GM10248 (cell line): ENCODE measurements at regions not wholly inside any gene's neighbourhood (a gene's known extent, or its start where the extent isn't known, plus 50 kb on each side); places are given as distances from the start of the nearest gene placed in this dataset.

Experiments used
- CTCF ChIA-PET: fragments of 300-600 bp; sonication (Branson Sonifier 250); formaldehyde crosslinking; extraction: SDS; loops from one replicate; lab custom pipeline; 2021; ENCODE audit warnings: antibody characterized with exemption; lab: Yijun Ruan, JAX
- POLR2A ChIA-PET: fragments of 350-650 bp; sonication (Branson Sonifier 250); formaldehyde crosslinking; extraction: SDS; loops from one replicate; lab custom pipeline; 2020; ENCODE audit warnings: antibody characterized with exemption; lab: Yijun Ruan, JAX
- DNase-seq: peaks from one replicate; pipeline ENCODE4 v3.0.0; 2012; ENCODE audit errors: extremely low spot score
- TF ChIP-seq, protein P1 (sequence below): IDR thresholded peaks from 2 replicates; pipeline ENCODE4 v1.5.1; 2012; ENCODE audit warnings: mild to moderate bottlenecking, low read depth; ENCODE audit errors: extremely low read depth, missing control alignments, control extremely low read depth

DNA sequence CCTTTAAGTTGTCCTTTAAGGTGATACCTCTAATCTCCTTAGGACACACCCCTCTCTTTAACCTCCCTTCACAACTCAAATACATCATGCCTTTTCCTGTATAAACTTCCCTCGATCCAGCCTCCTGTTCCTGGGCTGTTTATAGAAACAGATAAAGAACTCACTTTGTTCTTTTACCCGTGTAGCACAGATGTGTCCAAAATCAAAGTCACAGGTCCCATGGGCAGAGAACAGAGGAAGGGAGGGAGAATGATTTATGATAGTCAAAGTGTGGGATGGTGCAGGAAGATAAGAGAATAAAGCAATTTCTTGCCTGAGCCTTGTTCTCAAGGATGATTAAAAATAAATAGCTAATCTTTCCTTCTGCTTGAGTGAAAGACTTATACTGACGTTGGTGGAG is 50.3 kb upstream of the CABCOCO1 start:
- ChIA-PET POLR2A (no interaction called here), CTCF (interaction anchor here (0.8 to 1.5 kb wide), 5 partner anchors 11 to 28 kb away, joined by 3 read pairs; no protein-coding TSS in a partner anchor)
- DNase-seq = no peak
- TF ChIP-seq, protein P1, sequence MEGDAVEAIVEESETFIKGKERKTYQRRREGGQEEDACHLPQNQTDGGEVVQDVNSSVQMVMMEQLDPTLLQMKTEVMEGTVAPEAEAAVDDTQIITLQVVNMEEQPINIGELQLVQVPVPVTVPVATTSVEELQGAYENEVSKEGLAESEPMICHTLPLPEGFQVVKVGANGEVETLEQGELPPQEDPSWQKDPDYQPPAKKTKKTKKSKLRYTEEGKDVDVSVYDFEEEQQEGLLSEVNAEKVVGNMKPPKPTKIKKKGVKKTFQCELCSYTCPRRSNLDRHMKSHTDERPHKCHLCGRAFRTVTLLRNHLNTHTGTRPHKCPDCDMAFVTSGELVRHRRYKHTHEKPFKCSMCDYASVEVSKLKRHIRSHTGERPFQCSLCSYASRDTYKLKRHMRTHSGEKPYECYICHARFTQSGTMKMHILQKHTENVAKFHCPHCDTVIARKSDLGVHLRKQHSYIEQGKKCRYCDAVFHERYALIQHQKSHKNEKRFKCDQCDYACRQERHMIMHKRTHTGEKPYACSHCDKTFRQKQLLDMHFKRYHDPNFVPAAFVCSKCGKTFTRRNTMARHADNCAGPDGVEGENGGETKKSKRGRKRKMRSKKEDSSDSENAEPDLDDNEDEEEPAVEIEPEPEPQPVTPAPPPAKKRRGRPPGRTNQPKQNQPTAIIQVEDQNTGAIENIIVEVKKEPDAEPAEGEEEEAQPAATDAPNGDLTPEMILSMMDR = no peak

DNA sequence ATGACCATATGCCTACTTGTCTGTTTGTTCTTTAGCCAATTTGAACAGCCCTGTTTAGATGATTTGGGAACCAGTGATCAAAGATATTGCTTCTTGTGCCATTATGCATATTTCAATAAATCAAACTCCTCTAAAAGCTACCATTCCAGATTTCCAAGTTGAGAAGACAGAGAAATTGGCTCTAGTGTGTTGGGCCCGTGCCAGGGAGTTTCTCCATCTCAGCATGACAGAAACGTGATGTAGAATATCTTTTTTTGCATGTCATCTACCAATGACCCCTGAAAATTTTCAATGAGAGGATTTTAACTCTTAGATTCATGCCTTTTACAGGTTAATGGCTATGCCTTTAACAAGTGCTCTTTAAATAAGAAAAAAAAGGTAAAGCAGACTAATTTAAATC is 50.7 kb upstream of the CABCOCO1 start:
- ChIA-PET CTCF (interaction anchor here (0.8 to 1.5 kb wide), 3 partner anchors 11 to 21 kb away, joined by 3 read pairs; no protein-coding TSS in a partner anchor), POLR2A (no interaction called here)
- TF ChIP-seq, protein P1 = no peak
- no peak for DNase-seq

DNA sequence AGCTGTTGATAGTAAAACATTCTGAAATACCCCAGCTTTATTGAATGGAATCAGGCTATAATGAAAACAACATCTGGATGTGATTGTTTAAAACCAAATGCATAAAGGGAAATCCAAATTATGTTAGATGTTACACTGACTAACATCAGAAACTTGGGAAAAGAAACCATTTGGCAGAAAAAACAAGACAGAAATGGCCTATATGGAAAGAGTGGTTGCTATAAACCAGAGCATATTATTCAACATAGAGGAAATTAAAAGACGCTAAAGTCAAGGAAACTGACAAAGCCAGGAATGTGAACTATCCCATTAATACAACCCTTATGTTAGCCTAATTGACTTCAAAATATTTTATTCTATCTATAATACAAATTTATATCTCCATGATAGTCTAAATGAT is 53.0 kb upstream of the CABCOCO1 start:
- TF ChIP-seq, protein P1 = no peak
- ChIA-PET POLR2A (no interaction called here), CTCF (no interaction called here)
- DNase-seq = no peak

DNA sequence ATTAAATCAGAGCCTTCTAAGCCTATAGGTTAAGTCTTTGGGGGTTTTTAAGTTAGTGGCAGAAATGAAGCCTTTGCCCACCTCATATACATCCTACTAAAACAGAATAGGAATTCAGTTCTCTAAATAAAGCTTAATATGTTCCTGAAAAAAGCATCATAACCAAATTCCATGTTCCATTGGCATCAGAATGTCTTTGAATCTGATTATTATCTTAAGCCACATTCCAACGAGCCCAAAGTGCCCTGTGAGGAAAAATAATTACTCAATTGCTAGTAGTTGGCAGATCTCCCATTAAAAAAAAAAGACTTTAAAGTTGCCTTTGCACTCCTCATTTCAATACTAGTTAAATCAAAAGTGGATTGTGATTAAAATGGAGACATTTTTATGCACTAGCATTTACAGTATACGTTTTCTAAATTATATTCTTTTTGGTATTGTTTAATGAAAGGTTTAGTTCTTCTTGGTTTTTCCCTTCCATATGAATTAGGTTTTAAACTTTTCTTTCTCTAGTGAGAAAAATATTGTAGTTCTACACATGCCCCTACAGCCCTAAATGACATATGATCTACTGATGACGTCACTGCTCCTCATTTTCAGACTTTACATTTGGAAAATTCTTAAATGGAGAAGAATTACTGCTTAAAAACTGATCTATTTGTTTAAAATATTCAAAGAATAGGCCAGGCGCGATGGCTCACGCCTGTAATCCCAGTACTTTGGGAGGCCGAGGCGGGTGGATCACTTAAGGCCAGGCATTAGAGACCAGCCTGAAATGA is 54.3 kb upstream of the CABCOCO1 start:
- POLR2A ChIA-PET = no interaction called here
- CTCF ChIA-PET = interaction anchor here (1.7 kb wide), 1 partner anchor 9 kb away, joined by 6 read pairs; no protein-coding TSS in a partner anchor
- no peak for DNase-seq
- TF ChIP-seq, protein P1 = no peak

DNA sequence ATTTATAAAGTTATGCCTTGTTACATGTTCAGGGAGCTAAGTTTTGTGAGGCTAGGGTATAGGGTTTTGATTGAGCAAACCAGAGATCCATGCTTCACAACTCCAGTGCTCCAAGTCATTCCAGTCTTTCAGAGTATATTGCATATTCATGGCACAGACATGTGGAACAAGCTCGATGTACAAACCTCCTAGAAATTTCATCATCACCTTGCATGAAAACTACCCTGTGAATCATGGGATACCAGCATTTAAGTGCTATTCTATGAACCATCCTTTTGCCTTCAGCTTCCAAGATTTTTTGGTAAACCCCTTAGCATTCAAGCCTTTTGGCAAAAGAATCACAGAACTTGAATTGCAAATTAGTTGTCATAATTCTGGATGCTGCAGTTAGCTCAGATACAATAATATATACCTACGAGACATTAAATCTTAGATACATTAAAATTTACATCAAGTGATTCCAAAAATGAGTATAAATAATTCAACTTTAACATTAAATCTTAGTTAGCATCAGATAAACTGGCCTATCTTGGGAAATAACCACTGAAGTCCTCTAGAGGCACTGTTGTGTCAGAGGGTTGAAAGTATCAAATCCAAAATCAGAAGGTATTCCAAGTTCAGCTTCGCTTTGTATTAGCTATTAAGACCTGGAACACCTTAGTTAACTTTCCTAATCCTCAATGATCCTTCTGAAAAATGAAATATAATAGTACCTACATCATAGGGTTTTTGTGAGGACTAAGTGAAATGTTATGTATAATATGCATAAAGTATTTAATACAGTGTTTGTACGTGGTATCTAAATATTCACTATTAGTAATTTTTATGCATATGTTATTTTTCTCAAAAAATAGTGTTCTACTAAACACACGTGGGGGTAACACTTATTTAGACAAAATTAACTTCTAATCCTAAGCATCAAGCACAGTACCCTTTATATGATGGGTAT is 55.5 kb upstream of the CABCOCO1 start:
- no peak for DNase-seq
- CTCF ChIA-PET = interaction anchor here (1.4 to 1.7 kb wide), 2 partner anchors 10 to 127 kb away, joined by 3 to 6 read pairs; no protein-coding TSS in a partner anchor
- TF ChIP-seq, protein P1 = peak; percentile 19
- POLR2A ChIA-PET = no interaction called here

DNA sequence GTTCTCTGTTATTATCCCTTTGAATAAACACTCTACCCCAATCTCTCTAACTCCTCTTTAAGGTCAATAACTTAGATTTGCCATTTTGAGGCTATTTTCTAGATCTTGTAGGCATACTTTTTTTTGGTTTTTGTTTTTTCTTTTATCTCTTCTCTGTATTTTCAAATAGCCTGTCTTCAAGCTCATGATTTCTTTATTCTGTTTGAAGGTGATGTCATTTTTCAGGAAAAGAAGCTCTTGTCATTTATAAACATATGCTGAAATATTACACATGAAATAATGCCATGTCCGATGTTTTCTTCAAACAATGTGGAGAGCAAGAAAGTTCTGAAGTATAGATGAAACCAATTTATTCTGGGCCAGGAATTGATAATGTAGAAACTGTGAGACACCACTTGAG is 57.5 kb upstream of the CABCOCO1 start:
- TF ChIP-seq, protein P1 = no peak
- CTCF ChIA-PET = no interaction called here
- POLR2A ChIA-PET = no interaction called here
- no peak for DNase-seq
